Body of pancreas (tissue), 4 donors: ENCODE measurements at regions not wholly inside any gene's neighbourhood (a gene's known extent, or its start where the extent isn't known, plus 50 kb on each side); places are given as distances from the start of the nearest gene placed in this dataset.

Source experiments
- ATAC-seq: fragments of 150-250 bp; one replicate; pipeline ENCODE4 v1.9.1; 2016
- DNase-seq, 4 donors: peaks; one replicate each; pipeline ENCODE4 v3.0.0-alpha.2; 2019
- H3K27ac ChIP-seq, 4 donors: fragments of 200-600 bp; sonication (generic); 1 replicate in 3 of 4; 2 replicates in 1 of 4; pipeline versions ENCODE4 v1.5.1 to v1.6.1; 2016 to 2019; ENCODE audit warnings: mild to moderate bottlenecking in 1 of 4, mixed read lengths in 1 of 4, moderate library complexity in 1 of 4
- H3K27me3 ChIP-seq, 2 donors: fragments of 200-600 bp; sonication (generic); one replicate each; pipeline ENCODE4 v1.6.0; 2016; ENCODE audit warnings: mild to moderate bottlenecking in 1 of 2
- H3K36me3 ChIP-seq, 2 donors: fragments of 200-600 bp; sonication (generic); replicated peaks in 1 of 2; 2 replicates each; pipeline ENCODE4 v1.5.1; 2016; ENCODE audit warnings: low read depth in 2 of 2; ENCODE audit not compliant: insufficient read depth in 1 of 2
- H3K4me1 ChIP-seq: fragments of 200-600 bp; sonication (generic); one replicate; pipeline ENCODE4 v1.6.0; 2016
- H3K4me3 ChIP-seq, 2 donors: fragments of 200-600 bp; sonication (generic); 1 replicate in 1 of 2; 2 replicates in 1 of 2; pipeline ENCODE4 v1.5.1; 2016 to 2019
- H3K9me3 ChIP-seq, 3 donors: fragments of 200-600 bp; sonication (generic); 1 replicate in 2 of 3; 2 replicates in 1 of 3; pipeline ENCODE4 v1.5.1; 2016
- POLR2A ChIP-seq, 3 donors: fragments of 450-650 bp; IDR thresholded peaks; one replicate each; pipeline ENCODE4 v1.6.1; 2016; ENCODE audit warnings: antibody characterized with exemption in 3 of 3, mild to moderate bottlenecking in 2 of 3
- WGBS, 2 donors: methylation state at CpG; one replicate each; pipeline ENCODE4 v1.1.5; 2017; 5-methylcytosine and 5-hydroxymethylcytosine counted together
- intact Hi-C: fragments of 100-400 bp; cut with DNase I; formaldehyde crosslinking; loops from one replicate; pipeline ENCODE4 v1.15.1; 2023
- TF ChIP-seq, protein P1 (sequence below), 7 experiments: fragments of 450-650 bp in 4 of 7; fragments of 200-600 bp in 3 of 7; sonication (generic) in 3 of 7; IDR thresholded peaks; one replicate each; pipeline ENCODE4 v1.5.1; 2016 to 2019; ENCODE audit warnings: antibody characterized with exemption in 7 of 7

- Histone ChIP-seq H3K9me3 (no peaks in the 10 kb centered on the region), H3K27me3 (no peaks in the 10 kb centered on the region), H3K36me3 (no peaks in the 10 kb centered on the region), H3K4me3 (no peak overlapping the region), H3K4me1 (no peaks in the 10 kb centered on the region), H3K27ac (no peak overlapping the region)
- ATAC-seq (no peak), DNase-seq (no peak)
- WGBS, 2 donors = 61 to 62% methylated on average over 3 of the region's 3 CpGs
- intact Hi-C loops = no loop called here
- no peak for TF ChIP-seq POLR2A (IDR thresholded peaks at IDR 0.05)
- TF ChIP-seq, protein P1, sequence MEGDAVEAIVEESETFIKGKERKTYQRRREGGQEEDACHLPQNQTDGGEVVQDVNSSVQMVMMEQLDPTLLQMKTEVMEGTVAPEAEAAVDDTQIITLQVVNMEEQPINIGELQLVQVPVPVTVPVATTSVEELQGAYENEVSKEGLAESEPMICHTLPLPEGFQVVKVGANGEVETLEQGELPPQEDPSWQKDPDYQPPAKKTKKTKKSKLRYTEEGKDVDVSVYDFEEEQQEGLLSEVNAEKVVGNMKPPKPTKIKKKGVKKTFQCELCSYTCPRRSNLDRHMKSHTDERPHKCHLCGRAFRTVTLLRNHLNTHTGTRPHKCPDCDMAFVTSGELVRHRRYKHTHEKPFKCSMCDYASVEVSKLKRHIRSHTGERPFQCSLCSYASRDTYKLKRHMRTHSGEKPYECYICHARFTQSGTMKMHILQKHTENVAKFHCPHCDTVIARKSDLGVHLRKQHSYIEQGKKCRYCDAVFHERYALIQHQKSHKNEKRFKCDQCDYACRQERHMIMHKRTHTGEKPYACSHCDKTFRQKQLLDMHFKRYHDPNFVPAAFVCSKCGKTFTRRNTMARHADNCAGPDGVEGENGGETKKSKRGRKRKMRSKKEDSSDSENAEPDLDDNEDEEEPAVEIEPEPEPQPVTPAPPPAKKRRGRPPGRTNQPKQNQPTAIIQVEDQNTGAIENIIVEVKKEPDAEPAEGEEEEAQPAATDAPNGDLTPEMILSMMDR (IDR thresholded peaks at IDR 0.05) = no peak
Measured at GRCh38 chr5:138629392-138629791, 54.2 kb upstream of the HSPA9 start.

GRCh38 chr5:138626333-138626944, 51.2 kb upstream of the HSPA9 start:
- Histone ChIP-seq H3K4me1 (no peaks in the 10 kb centered on the region), H3K36me3 (no peaks in the 10 kb centered on the region), H3K4me3 (no peak overlapping the region), H3K27ac (no peak overlapping the region), H3K27me3 (no peaks in the 10 kb centered on the region), H3K9me3 (no peaks in the 10 kb centered on the region)
- TF ChIP-seq, protein P1 (IDR thresholded peaks at IDR 0.05) = no peak
- TF ChIP-seq POLR2A (IDR thresholded peaks at IDR 0.05) = no peak
- intact Hi-C loops = no loop called here
- DNase-seq (no peak), ATAC-seq (no peak)
- WGBS, 2 donors = 87 to 88% methylated on average over 5 of the region's 5 CpGs

DNA sequence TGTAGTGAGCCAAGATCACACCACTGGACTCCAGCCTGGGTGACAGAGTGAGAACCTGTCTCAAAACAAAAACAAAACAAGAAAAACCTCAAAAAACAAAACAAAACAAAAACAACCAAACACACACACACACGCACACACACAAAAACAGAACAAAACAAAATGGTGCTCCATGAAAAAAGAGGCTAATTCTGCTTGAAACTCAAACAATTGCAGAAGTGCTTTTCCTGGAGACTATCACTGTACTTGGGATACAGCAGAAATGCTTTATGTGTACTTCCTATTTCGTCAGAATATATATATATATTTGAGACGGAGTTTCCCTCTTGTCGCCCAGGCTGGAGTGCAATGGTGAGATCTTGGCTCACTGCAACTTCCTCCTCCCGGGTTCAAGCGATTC, 49.9 kb upstream of the HSPA9 start:
- ATAC-seq = no peak
- Histone ChIP-seq H3K36me3 (no peaks in the 10 kb centered on the region), H3K27ac (no peak overlapping the region), H3K27me3 (no peaks in the 10 kb centered on the region), H3K9me3 (no peaks in the 10 kb centered on the region), H3K4me3 (no peak overlapping the region), H3K4me1 (no peaks in the 10 kb centered on the region)
- intact Hi-C loops = no loop called here
- WGBS, 2 donors = 58 to 91% methylated on average over 6 of the region's 6 CpGs
- TF ChIP-seq POLR2A (IDR thresholded peaks at IDR 0.05) = no peak
- TF ChIP-seq, protein P1 (IDR thresholded peaks at IDR 0.05) = no peak
- DNase-seq = no peak
